ENCODE measurements at regions not wholly inside any gene's neighbourhood (a gene's known extent, or its start where the extent isn't known, plus 50 kb on each side); places are given as distances from the start of the nearest gene placed in this dataset.

- BruUV-seq (replicated peaks) = no TSS peak
- Histone ChIP-seq H3K4me1 (ENCODE audit: insufficient read depth, low read length, poor library complexity, severe bottlenecking) (no peaks in the 10 kb centered on the region), H3K4me3 (ENCODE audit: low read depth, low read length, poor library complexity, severe bottlenecking) (no peak overlapping the region), H3K9me3 (ENCODE audit: low read depth, low read length, poor library complexity, severe bottlenecking) (no peaks in the 10 kb centered on the region), H3K36me3 (ENCODE audit: insufficient read depth, low read length, poor library complexity, severe bottlenecking) (no peaks in the 10 kb centered on the region), H3K27me3 (replicated peaks; ENCODE audit: insufficient read depth, low read depth, low read length, poor library complexity) (no peaks in the 10 kb centered on the region), H3K27ac (ENCODE audit: low read depth, low read length, poor library complexity, severe bottlenecking) (no peak overlapping the region)
- ChIA-PET POLR2A (ENCODE audit: low non-redundant PET) (no interaction called here), CTCF (no interaction called here)
- TF ChIP-seq CTCF (conservative IDR thresholded peaks at IDR 0.05; ENCODE audit: low read depth, low read length) (no peak), EZH2 (IDR thresholded peaks at IDR 0.05; ENCODE audit: borderline replicate concordance, low read depth, low read length, poor library complexity, severe bottlenecking) (no peak)
- no peak for DNase-seq (ENCODE audit: low spot score)
- intact Hi-C loops (cut with micrococcal nuclease; ENCODE audit: unreplicated experiment) = no loop called here
Measured at GRCh38 chr14:44873536-44873935, 88.2 kb downstream of the KLHL28 start.

GRCh38 chr14:44866770-44867169 is 95.0 kb downstream of the KLHL28 start:
- no peak for DNase-seq (ENCODE audit: low spot score)
- intact Hi-C loops (cut with micrococcal nuclease; ENCODE audit: unreplicated experiment) = no loop called here
- Histone ChIP-seq H3K27me3 (replicated peaks; ENCODE audit: insufficient read depth, low read depth, low read length, poor library complexity) (no peaks in the 10 kb centered on the region), H3K27ac (ENCODE audit: low read depth, low read length, poor library complexity, severe bottlenecking) (no peak overlapping the region), H3K36me3 (ENCODE audit: insufficient read depth, low read length, poor library complexity, severe bottlenecking) (no peaks in the 10 kb centered on the region), H3K9me3 (ENCODE audit: low read depth, low read length, poor library complexity, severe bottlenecking) (no peaks in the 10 kb centered on the region), H3K4me1 (ENCODE audit: insufficient read depth, low read length, poor library complexity, severe bottlenecking) (no peaks in the 10 kb centered on the region), H3K4me3 (ENCODE audit: low read depth, low read length, poor library complexity, severe bottlenecking) (no peak overlapping the region)
- POLR2A ChIA-PET (ENCODE audit: low non-redundant PET) = no interaction called here
- TF ChIP-seq CTCF (conservative IDR thresholded peaks at IDR 0.05; ENCODE audit: low read depth, low read length) = no peak
- TF ChIP-seq EZH2 (IDR thresholded peaks at IDR 0.05; ENCODE audit: borderline replicate concordance, low read depth, low read length, poor library complexity, severe bottlenecking) = no peak
- CTCF ChIA-PET = no interaction called here
- BruUV-seq (replicated peaks) = no TSS peak

GRCh38 chr14:44866322-44866721 is 95.4 kb downstream of the KLHL28 start:
- ChIA-PET CTCF (no interaction called here), POLR2A (ENCODE audit: low non-redundant PET) (no interaction called here)

More at GRCh38 chr14:44866322-44866721, 95.4 kb downstream of the KLHL28 start:
- Histone ChIP-seq H3K27me3 (replicated peaks; ENCODE audit: insufficient read depth, low read depth, low read length, poor library complexity) (no peaks in the 10 kb centered on the region), H3K9me3 (ENCODE audit: low read depth, low read length, poor library complexity, severe bottlenecking) (no peaks in the 10 kb centered on the region), H3K27ac (ENCODE audit: low read depth, low read length, poor library complexity, severe bottlenecking) (no peak overlapping the region), H3K4me1 (ENCODE audit: insufficient read depth, low read length, poor library complexity, severe bottlenecking) (no peaks in the 10 kb centered on the region), H3K4me3 (ENCODE audit: low read depth, low read length, poor library complexity, severe bottlenecking) (no peak overlapping the region), H3K36me3 (ENCODE audit: insufficient read depth, low read length, poor library complexity, severe bottlenecking) (no peaks in the 10 kb centered on the region)
- BruUV-seq (replicated peaks) = no TSS peak
- no peak for DNase-seq (ENCODE audit: low spot score)
- intact Hi-C loops (cut with micrococcal nuclease; ENCODE audit: unreplicated experiment) = no loop called here
- TF ChIP-seq EZH2 (IDR thresholded peaks at IDR 0.05; ENCODE audit: borderline replicate concordance, low read depth, low read length, poor library complexity, severe bottlenecking) (no peak), CTCF (conservative IDR thresholded peaks at IDR 0.05; ENCODE audit: low read depth, low read length) (no peak)
